H9 (cell line): ENCODE measurements at regions not wholly inside any gene's neighbourhood (a gene's known extent, or its start where the extent isn't known, plus 50 kb on each side); places are given as distances from the start of the nearest gene placed in this dataset.

ENCODE experiments used
- DNase-seq: peaks from one replicate; pipeline ENCODE4 v3.0.0-alpha.2; 2017
- H2AFZ ChIP-seq: one replicate; pipeline ENCODE4 v1.6.1; 2013; ENCODE audit warnings: mild to moderate bottlenecking, low read length, control low read depth, moderate library complexity
- H2AK5ac ChIP-seq: 2 replicates; pipeline ENCODE4 v1.6.1; 2013; ENCODE audit warnings: low read length, control low read depth, mixed read lengths; ENCODE audit not compliant: insufficient read length
- H2BK120ac ChIP-seq: one replicate; pipeline ENCODE4 v1.6.1; 2013; ENCODE audit warnings: low read depth, mild to moderate bottlenecking, low read length, control low read depth, inconsistent platforms; ENCODE audit not compliant: poor library complexity, severe bottlenecking
- H2BK12ac ChIP-seq: 2 replicates; pipeline ENCODE4 v1.6.1; 2013; ENCODE audit warnings: low read length, control low read depth, mixed read lengths, low read depth; ENCODE audit not compliant: insufficient read length
- H2BK15ac ChIP-seq: 2 replicates; pipeline ENCODE4 v1.6.1; 2013; ENCODE audit warnings: low read depth, low read length, control low read depth
- H2BK20ac ChIP-seq: one replicate; pipeline ENCODE4 v1.6.1; 2013; ENCODE audit warnings: low read depth, mild to moderate bottlenecking, low read length, control low read depth, inconsistent platforms; ENCODE audit not compliant: poor library complexity, severe bottlenecking
- H2BK5ac ChIP-seq: 2 replicates; pipeline ENCODE4 v1.6.1; 2013; ENCODE audit warnings: low read length, control low read depth, mixed read lengths; ENCODE audit not compliant: insufficient read length
- H3K14ac ChIP-seq: 2 replicates; pipeline ENCODE4 v1.6.1; 2013; ENCODE audit warnings: low read length, control low read depth; ENCODE audit not compliant: insufficient read depth
- H3K18ac ChIP-seq: 2 replicates; pipeline ENCODE4 v1.6.1; 2013; ENCODE audit warnings: low read depth, mild to moderate bottlenecking, mixed read lengths, low read length, control low read depth; ENCODE audit not compliant: insufficient read length
- H3K23ac ChIP-seq: 2 replicates; pipeline ENCODE4 v1.6.1; 2013; ENCODE audit warnings: low read length, control low read depth, mixed read lengths, low read depth; ENCODE audit not compliant: insufficient read length
- H3K23me2 ChIP-seq: 2 replicates; pipeline ENCODE4 v1.6.1; 2013; ENCODE audit warnings: low read depth, mild to moderate bottlenecking, mixed read lengths, low read length, control low read depth; ENCODE audit not compliant: insufficient read length, poor library complexity, severe bottlenecking
- H3K27ac ChIP-seq: 2 replicates; pipeline ENCODE4 v1.5.1; 2013; ENCODE audit warnings: low read length, control low read depth, mixed read lengths, low read depth; ENCODE audit not compliant: insufficient read length
- H3K27me3 ChIP-seq: 2 replicates; pipeline ENCODE4 v1.6.1; 2013; ENCODE audit warnings: low read length, control low read depth, inconsistent platforms; ENCODE audit not compliant: insufficient read depth
- H3K4ac ChIP-seq: 2 replicates; pipeline ENCODE4 v1.6.1; 2013; ENCODE audit warnings: low read depth, mild to moderate bottlenecking, control low read depth, inconsistent platforms, low read length, moderate library complexity
- H3K4me1 ChIP-seq: 2 replicates; pipeline ENCODE4 v1.6.1; 2013; ENCODE audit warnings: low read length, control low read depth, inconsistent platforms; ENCODE audit not compliant: insufficient read depth
- H3K4me2 ChIP-seq: 2 replicates; pipeline ENCODE4 v1.6.1; 2013; ENCODE audit warnings: low read length, control low read depth, mixed read lengths; ENCODE audit not compliant: insufficient read length, insufficient read depth
- H3K56ac ChIP-seq: 2 replicates; pipeline ENCODE4 v1.6.1; 2013; ENCODE audit warnings: low read depth, mild to moderate bottlenecking, mixed read lengths, low read length, control low read depth; ENCODE audit not compliant: insufficient read length
- H3K79me1 ChIP-seq: 2 replicates; pipeline ENCODE4 v1.6.1; 2013; ENCODE audit warnings: low read depth, mild to moderate bottlenecking, moderate library complexity, low read length, control low read depth, inconsistent platforms; ENCODE audit not compliant: insufficient read depth, poor library complexity, severe bottlenecking
- H3K79me2 ChIP-seq: 2 replicates; pipeline ENCODE4 v1.6.1; 2013; ENCODE audit warnings: low read length, control low read depth, inconsistent platforms; ENCODE audit not compliant: insufficient read depth
- H3K9ac ChIP-seq: 2 replicates; pipeline ENCODE4 v1.6.1; 2013; ENCODE audit warnings: low read length, control low read depth, mixed read lengths; ENCODE audit not compliant: insufficient read length; ENCODE audit errors: extremely low read depth
- H3K9me3 ChIP-seq: one replicate; pipeline ENCODE4 v1.6.1; 2013; ENCODE audit warnings: low read depth, low read length, inconsistent platforms; ENCODE audit not compliant: control insufficient read depth
- H3T11ph ChIP-seq: one replicate; pipeline ENCODE4 v1.6.1; 2013; ENCODE audit warnings: mild to moderate bottlenecking, low read length, control low read depth, inconsistent platforms
- H4K20me1 ChIP-seq: one replicate; pipeline ENCODE4 v1.6.1; 2013; ENCODE audit not compliant: control insufficient read depth, insufficient read length, insufficient read depth
- H4K5ac ChIP-seq: 2 replicates; pipeline ENCODE4 v1.6.1; 2013; ENCODE audit warnings: low read depth, mild to moderate bottlenecking, mixed read lengths, low read length, control low read depth; ENCODE audit not compliant: insufficient read length
- H4K8ac ChIP-seq: replicated peaks from 2 replicates; pipeline ENCODE4 v1.6.1; 2013; ENCODE audit warnings: low read length, control low read depth, mixed read lengths, low read depth; ENCODE audit not compliant: insufficient read length
- H4K91ac ChIP-seq: 2 replicates; pipeline ENCODE4 v1.6.1; 2013; ENCODE audit warnings: low read depth, mild to moderate bottlenecking, moderate library complexity, mixed read lengths, low read length, control low read depth; ENCODE audit not compliant: insufficient read length
- H3K27ac Mint-ChIP-seq, 3 experiments: 2 replicates in 2 of 3; 3 replicates in 1 of 3; pipeline ENCODE4 v1.8.0; 2020 to 2021; ENCODE audit warnings: mixed read lengths in 3 of 3, mild to moderate bottlenecking in 1 of 3, moderate library complexity in 1 of 3
- H3K27me3 Mint-ChIP-seq: 2 replicates; pipeline ENCODE4 v1.8.0; 2021; ENCODE audit warnings: low read depth, mild to moderate bottlenecking, moderate library complexity, mixed read lengths
- H3K36me3 Mint-ChIP-seq, 3 experiments: 2 replicates in 2 of 3; 3 replicates in 1 of 3; pipeline ENCODE4 v1.8.0; 2020 to 2021; ENCODE audit warnings: low read depth in 3 of 3, mixed read lengths in 3 of 3; ENCODE audit not compliant: insufficient read depth in 1 of 3
- H3K4me1 Mint-ChIP-seq, 2 experiments: 2 replicates each; pipeline ENCODE4 v1.8.0; 2020; ENCODE audit warnings: mixed read lengths in 2 of 2
- H3K4me3 Mint-ChIP-seq, 2 experiments: 2 replicates in 1 of 2; 3 replicates in 1 of 2; pipeline ENCODE4 v1.8.0; 2020 to 2021; ENCODE audit warnings: mild to moderate bottlenecking in 2 of 2, mixed read lengths in 2 of 2, moderate library complexity in 1 of 2
- H3K9me3 Mint-ChIP-seq, 2 experiments: 2 replicates in 1 of 2; 3 replicates in 1 of 2; pipeline ENCODE4 v1.8.0; 2020; ENCODE audit warnings: mild to moderate bottlenecking in 2 of 2, mixed read lengths in 2 of 2, moderate library complexity in 1 of 2
- CTCF ChIP-seq: fragments of 200-600 bp; sonication (generic); conservative IDR thresholded peaks from 3 replicates; pipeline ENCODE4 v1.8.0; 2021; ENCODE audit warnings: antibody characterized with exemption, mild to moderate bottlenecking
- WGBS: extraction: QIAGEN DNeasy Blood & Tissue Kit; methylation state at CpG from one replicate; pipeline ENCODE4 v1.1.7; 2013; ENCODE audit warnings: missing lambda C conversion rate, low lambda C conversion rate, mixed read lengths; ENCODE audit not compliant: insufficient read length; ENCODE audit errors: extremely low coverage; 5-methylcytosine and 5-hydroxymethylcytosine counted together

GRCh38 chr18:75124991-75125381 is 84.0 kb downstream of the PTGR3 start:
- no peaks in the 10 kb centered on the region for H3K23me2 ChIP-seq
- no peak overlapping the region for H2AK5ac ChIP-seq
- H2BK12ac ChIP-seq: no peak overlapping the region
- peaks cover 0 to 3% of the 10 kb centered on the region in 2 experiments; a peak in 3 of 5 replicates for H3K9me3 Mint-ChIP-seq
- H3K4me3 Mint-ChIP-seq: no peak overlapping the region
- no peak overlapping the region for H3K56ac ChIP-seq
- H4K5ac ChIP-seq: no peak overlapping the region
- no peaks in the 10 kb centered on the region for H4K20me1 ChIP-seq
- no peak overlapping the region for H3K27ac Mint-ChIP-seq
- H3K36me3 Mint-ChIP-seq: peaks cover 0 to 1% (median 0%) of the 10 kb centered on the region in 3 experiments; a peak in 2 of 7 replicates
- H2BK15ac ChIP-seq: no peak overlapping the region
- H3K18ac ChIP-seq: no peak overlapping the region
- no peaks in the 10 kb centered on the region for H3K79me1 ChIP-seq
- H2BK20ac ChIP-seq: no peak overlapping the region
- WGBS: no CpG with 5 or more reads among the region's 16 CpGs
- no peaks in the 10 kb centered on the region for H3K4me1 Mint-ChIP-seq
- H3K27me3 ChIP-seq: no peaks in the 10 kb centered on the region
- no peak overlapping the region for H3K4me2 ChIP-seq
- no peak overlapping the region for H2BK120ac ChIP-seq
- no peak overlapping the region for H3T11ph ChIP-seq
- no peak for TF ChIP-seq CTCF
- H2BK5ac ChIP-seq: no peak overlapping the region
- no peak overlapping the region for H3K23ac ChIP-seq
- H3K27me3 Mint-ChIP-seq: no peaks in the 10 kb centered on the region; the same call in 1 of the 2 replicates
- no peak overlapping the region for H3K27ac ChIP-seq
- H3K79me2 ChIP-seq: no peaks in the 10 kb centered on the region
- no peak overlapping the region for H3K9ac ChIP-seq
- no peak overlapping the region; the same call in 1 of the 2 replicates for H3K14ac ChIP-seq
- H4K8ac ChIP-seq: no peak overlapping the region
- no peak overlapping the region for H3K4ac ChIP-seq
- no peaks in the 10 kb centered on the region for H3K4me1 ChIP-seq
- H4K91ac ChIP-seq: no peak overlapping the region
- no peaks in the 10 kb centered on the region for H3K9me3 ChIP-seq
- DNase-seq: no peak
- H2AFZ ChIP-seq: no peak overlapping the region
